Esophagus muscularis mucosa (tissue), 4 donors: ENCODE measurements at regions not wholly inside any gene's neighbourhood (a gene's known extent, or its start where the extent isn't known, plus 50 kb on each side); places are given as distances from the start of the nearest gene placed in this dataset.
"Not testable (repeated sequence)": the region's sequence is repeated elsewhere in the genome, so short reads cannot be mapped to it uniquely, and the experiment has no call there.

Source experiments
- DNase-seq: peaks from one replicate; pipeline ENCODE4 v3.0.0-alpha.2; 2017; ENCODE audit errors: extremely low spot score
- H3K27ac ChIP-seq, 4 donors: fragments of 200-600 bp; sonication (generic); replicated peaks in 1 of 4; 1 replicate in 3 of 4; 2 replicates in 1 of 4; pipeline ENCODE4 v1.5.1; 2016 to 2019; ENCODE audit warnings: mild to moderate bottlenecking in 1 of 4
- H3K27me3 ChIP-seq, 4 donors: fragments of 200-600 bp; sonication (generic); one replicate each; pipeline versions ENCODE4 v1.5.1 to v1.6.0; 2016 to 2019
- H3K36me3 ChIP-seq, 4 donors: fragments of 200-600 bp; sonication (generic); one replicate each; pipeline ENCODE4 v1.5.1; 2016 to 2019
- H3K4me1 ChIP-seq, 4 donors: fragments of 200-600 bp; sonication (generic); one replicate each; pipeline ENCODE4 v1.5.1; 2016 to 2019
- H3K4me3 ChIP-seq, 4 donors: fragments of 200-600 bp; sonication (generic); 1 replicate in 2 of 4; 2 replicates in 2 of 4; pipeline ENCODE4 v1.5.1; 2016 to 2019; ENCODE audit warnings: mild to moderate bottlenecking in 4 of 4, moderate library complexity in 1 of 4
- H3K9me3 ChIP-seq, 4 donors: fragments of 200-600 bp; sonication (generic); 1 replicate in 3 of 4; 2 replicates in 1 of 4; pipeline ENCODE4 v1.5.1; 2016 to 2019
- WGBS: methylation state at CpG from one replicate; pipeline ENCODE4 v1.1.5; 2018; 5-methylcytosine and 5-hydroxymethylcytosine counted together
- intact Hi-C: fragments of 100-400 bp; cut with DNase I; formaldehyde crosslinking; loops from one replicate; pipeline ENCODE4 v1.15.1; 2023

GRCh38 chr9:42288002-42288864 is 104.8 kb downstream of the SPATA31A6 start:
- intact Hi-C loops: not testable (repeated sequence)

DNA sequence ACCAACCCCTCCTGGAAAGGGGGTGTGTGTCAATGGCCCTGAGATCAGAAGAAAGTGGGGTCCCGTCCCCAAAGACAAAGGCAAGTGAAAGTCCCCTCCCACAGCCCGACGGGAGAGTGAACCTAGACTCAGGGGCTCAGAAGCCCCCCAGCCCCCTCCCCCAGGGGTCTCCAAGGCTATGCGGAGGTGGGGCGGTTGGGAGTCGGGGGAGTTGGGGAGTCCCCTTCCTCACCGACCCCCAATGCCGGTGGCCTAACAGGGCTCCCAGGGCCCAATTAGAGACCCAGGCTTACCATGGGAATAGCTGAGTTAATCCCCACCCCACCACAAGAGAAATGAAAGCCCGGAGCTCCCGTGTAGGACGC is 105.4 kb downstream of the SPATA31A6 start:
- WGBS: 100% methylated on average over 8 of the region's 11 CpGs
- H3K4me3 ChIP-seq: peak overlapping the region in 1 of 4 donors; percentile 32
- H3K4me1 ChIP-seq, H3K27me3 ChIP-seq, H3K27ac ChIP-seq, H3K9me3 ChIP-seq, DNase-seq, intact Hi-C loops, H3K36me3 ChIP-seq: not testable (repeated sequence)

More at GRCh38 chr9:42288002-42288864, 104.8 kb downstream of the SPATA31A6 start:
- no CpG with 5 or more reads among the region's 51 CpGs for WGBS
- not testable (repeated sequence) for H3K9me3 ChIP-seq, H3K27ac ChIP-seq, H3K4me1 ChIP-seq, H3K36me3 ChIP-seq, H3K27me3 ChIP-seq
- peak; percentile 60 for DNase-seq
- H3K4me3 ChIP-seq: peak overlapping the region in 1 of 4 donors; percentile 32

GRCh38 chr9:42300124-42300523 is 116.7 kb downstream of the SPATA31A6 start:
- not testable (repeated sequence) for DNase-seq

DNA sequence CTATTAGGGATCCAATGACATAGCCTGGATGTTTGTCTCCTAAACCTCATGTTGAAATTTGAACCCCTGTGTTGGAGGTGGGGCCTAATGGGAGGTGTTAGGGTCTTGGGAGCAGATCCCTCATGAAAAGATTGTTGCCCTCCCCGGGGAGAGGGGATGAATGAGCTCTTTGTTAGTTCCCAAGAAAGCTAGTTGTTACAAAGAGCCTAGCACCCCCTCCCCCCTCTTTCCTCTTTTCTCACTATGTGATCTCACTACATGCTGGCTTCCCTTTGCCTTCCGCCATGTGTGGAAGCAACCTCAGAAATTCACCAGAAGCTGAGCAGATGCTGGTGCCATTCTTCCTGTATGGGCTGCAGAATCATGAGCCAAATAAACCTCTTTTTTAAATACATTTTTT is 123.2 kb downstream of the SPATA31A6 start:
- H3K4me1 ChIP-seq, H3K9me3 ChIP-seq, H3K27ac ChIP-seq, intact Hi-C loops, DNase-seq, H3K36me3 ChIP-seq, H3K27me3 ChIP-seq, H3K4me3 ChIP-seq: not testable (repeated sequence)
- WGBS: 58% methylated on average over 2 of the region's 2 CpGs

More at GRCh38 chr9:42300124-42300523, 116.7 kb downstream of the SPATA31A6 start:
- H3K4me1 ChIP-seq, intact Hi-C loops, H3K4me3 ChIP-seq, H3K27me3 ChIP-seq, H3K36me3 ChIP-seq, H3K27ac ChIP-seq, H3K9me3 ChIP-seq: not testable (repeated sequence)

DNA sequence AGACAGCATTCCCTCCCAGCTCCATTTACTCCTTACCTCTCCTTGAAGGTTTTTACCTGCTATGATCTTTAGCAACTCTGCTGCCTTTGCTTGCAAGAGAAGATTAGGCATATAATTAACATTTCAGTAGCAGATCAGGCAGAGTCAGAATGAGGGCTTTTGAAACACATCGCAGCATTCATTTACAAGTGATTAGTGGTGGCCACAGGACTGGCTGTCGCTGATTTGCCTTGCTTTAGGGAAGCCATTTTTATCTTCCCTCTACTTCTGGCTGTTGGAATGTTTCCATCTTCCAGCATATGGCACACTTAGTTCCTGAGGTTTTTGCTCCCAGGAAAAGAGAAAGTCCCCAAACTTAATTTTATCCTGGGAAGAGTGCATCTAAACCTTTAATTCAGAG is 124.0 kb downstream of the SPATA31A6 start:
- H3K27ac ChIP-seq, H3K9me3 ChIP-seq, DNase-seq, H3K36me3 ChIP-seq, intact Hi-C loops, H3K4me1 ChIP-seq, H3K27me3 ChIP-seq, H3K4me3 ChIP-seq: not testable (repeated sequence)
- 27% methylated on average over 2 of the region's 2 CpGs for WGBS

GRCh38 chr9:42310972-42311371 is 127.5 kb downstream of the SPATA31A6 start:
- H3K4me1 ChIP-seq, H3K27me3 ChIP-seq, H3K27ac ChIP-seq, H3K36me3 ChIP-seq, intact Hi-C loops, H3K4me3 ChIP-seq, DNase-seq, H3K9me3 ChIP-seq: not testable (repeated sequence)
- 65% methylated on average over 2 of the region's 2 CpGs for WGBS

- H3K4me3 ChIP-seq, H3K27me3 ChIP-seq, H3K27ac ChIP-seq, H3K9me3 ChIP-seq, intact Hi-C loops, DNase-seq, H3K36me3 ChIP-seq, H3K4me1 ChIP-seq: not testable (repeated sequence)
- WGBS: 98% methylated on average over 5 of the region's 5 CpGs
These were observed 132.6 kb downstream of the SPATA31A6 start for GRCh38 chr9:42316026-42316425.

DNA sequence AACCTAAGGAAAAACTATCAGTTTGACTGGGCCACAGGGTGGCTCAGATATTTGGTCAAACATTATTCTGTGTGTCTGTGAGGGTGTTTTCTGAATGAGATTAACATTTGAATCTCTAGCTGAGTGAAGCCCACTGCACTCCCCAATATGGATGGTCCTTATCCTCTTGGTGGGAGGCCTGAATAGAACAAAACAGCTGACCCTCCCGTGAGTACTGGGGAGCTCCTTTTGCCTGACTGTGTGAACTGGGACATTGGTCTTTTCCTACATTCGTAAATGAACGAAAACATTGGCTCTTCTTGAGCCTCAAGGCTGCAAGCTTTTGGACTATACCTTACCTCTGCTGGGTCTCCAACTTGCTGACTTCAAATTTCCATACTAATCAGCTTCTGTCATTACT is 134.2 kb downstream of the SPATA31A6 start:
- WGBS: 49% methylated on average over 3 of the region's 3 CpGs
- H3K4me3 ChIP-seq, H3K27ac ChIP-seq, H3K4me1 ChIP-seq, DNase-seq, intact Hi-C loops, H3K9me3 ChIP-seq, H3K27me3 ChIP-seq, H3K36me3 ChIP-seq: not testable (repeated sequence)

- DNase-seq, intact Hi-C loops, H3K27ac ChIP-seq, H3K9me3 ChIP-seq, H3K36me3 ChIP-seq, H3K4me3 ChIP-seq, H3K4me1 ChIP-seq, H3K27me3 ChIP-seq: not testable (repeated sequence)
- 54% methylated on average over 7 of the region's 7 CpGs for WGBS
These were observed 139.8 kb downstream of the SPATA31A6 start for GRCh38 chr9:42323084-42323809.

GRCh38 chr9:42325142-42325541 is 141.7 kb downstream of the SPATA31A6 start:
- DNase-seq, H3K36me3 ChIP-seq, H3K27me3 ChIP-seq, H3K9me3 ChIP-seq, intact Hi-C loops, H3K27ac ChIP-seq, H3K4me1 ChIP-seq, H3K4me3 ChIP-seq: not testable (repeated sequence)

DNA sequence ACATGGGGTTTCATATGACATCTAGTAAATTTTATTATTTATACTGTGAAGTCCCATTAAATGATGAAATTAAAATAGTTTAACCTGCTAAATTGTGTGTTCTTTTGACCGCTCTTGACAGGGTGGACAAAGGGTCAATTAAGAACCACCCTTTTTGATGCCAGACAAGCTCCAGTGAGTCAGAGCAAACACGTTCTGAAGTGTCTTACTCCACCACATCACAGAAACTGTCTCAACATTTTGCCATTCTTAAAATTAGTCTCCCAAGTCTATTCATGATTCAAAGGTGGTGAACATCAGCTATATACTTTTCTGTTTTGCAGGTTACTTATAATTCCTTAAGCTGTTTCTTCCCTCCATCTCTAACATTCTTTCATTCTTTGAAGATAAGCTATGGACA is 142.1 kb downstream of the SPATA31A6 start:
- DNase-seq, H3K4me1 ChIP-seq, intact Hi-C loops, H3K4me3 ChIP-seq, H3K27me3 ChIP-seq, H3K9me3 ChIP-seq, H3K27ac ChIP-seq, H3K36me3 ChIP-seq: not testable (repeated sequence)
- 68% methylated on average over 2 of the region's 2 CpGs for WGBS

DNA sequence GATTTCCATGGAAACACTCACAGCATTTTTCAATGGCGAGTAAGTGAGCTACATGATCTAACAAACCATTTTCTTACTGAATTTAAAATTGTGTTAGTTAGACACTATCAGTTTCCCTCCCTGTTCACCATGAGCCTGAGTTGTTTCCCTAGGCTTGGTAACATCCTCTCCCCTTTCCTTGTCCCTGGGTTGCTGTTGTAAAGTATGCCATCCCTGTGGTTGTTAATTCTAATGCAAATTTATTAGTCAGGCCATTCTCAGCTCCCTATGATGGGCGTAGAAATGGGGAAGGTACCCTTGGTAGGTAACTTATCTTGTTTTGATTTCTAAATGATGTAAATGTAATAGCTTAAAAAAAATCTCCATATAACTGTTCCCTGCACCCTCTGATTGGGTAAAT is 143.0 kb downstream of the SPATA31A6 start:
- H3K27ac ChIP-seq, H3K4me3 ChIP-seq, H3K27me3 ChIP-seq, DNase-seq, H3K4me1 ChIP-seq, H3K9me3 ChIP-seq, H3K36me3 ChIP-seq, intact Hi-C loops: not testable (repeated sequence)
- 88% methylated on average over 1 of the region's 2 CpGs for WGBS

DNA sequence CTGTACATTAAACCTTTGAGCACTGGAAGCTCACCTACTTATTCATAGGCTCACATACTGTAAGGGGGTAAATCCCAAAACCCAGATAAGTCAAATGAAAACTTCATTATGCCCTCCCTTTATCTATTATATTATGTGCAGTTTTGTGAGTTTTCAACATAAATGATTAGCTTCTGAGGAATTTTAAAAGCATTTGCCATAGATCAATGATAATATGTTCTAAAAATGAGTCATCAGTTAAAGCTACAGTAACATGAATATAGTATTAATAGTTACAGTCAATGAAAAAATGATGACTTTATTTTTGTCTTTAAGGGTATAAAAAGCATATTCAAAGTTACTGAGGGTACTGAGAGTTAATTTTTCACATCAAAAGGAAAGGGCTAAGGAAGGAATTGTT is 151.9 kb downstream of the SPATA31A6 start:
- H3K4me3 ChIP-seq, intact Hi-C loops, DNase-seq, H3K4me1 ChIP-seq, H3K36me3 ChIP-seq, H3K9me3 ChIP-seq, H3K27me3 ChIP-seq, H3K27ac ChIP-seq: not testable (repeated sequence)
